ENCODE measurements at regions not wholly inside any gene's neighbourhood (a gene's known extent, or its start where the extent isn't known, plus 50 kb on each side); places are given as distances from the start of the nearest gene placed in this dataset.
"Not testable (repeated sequence)": the region's sequence is repeated elsewhere in the genome, so short reads cannot be mapped to it uniquely, and the experiment has no call there.

DNA sequence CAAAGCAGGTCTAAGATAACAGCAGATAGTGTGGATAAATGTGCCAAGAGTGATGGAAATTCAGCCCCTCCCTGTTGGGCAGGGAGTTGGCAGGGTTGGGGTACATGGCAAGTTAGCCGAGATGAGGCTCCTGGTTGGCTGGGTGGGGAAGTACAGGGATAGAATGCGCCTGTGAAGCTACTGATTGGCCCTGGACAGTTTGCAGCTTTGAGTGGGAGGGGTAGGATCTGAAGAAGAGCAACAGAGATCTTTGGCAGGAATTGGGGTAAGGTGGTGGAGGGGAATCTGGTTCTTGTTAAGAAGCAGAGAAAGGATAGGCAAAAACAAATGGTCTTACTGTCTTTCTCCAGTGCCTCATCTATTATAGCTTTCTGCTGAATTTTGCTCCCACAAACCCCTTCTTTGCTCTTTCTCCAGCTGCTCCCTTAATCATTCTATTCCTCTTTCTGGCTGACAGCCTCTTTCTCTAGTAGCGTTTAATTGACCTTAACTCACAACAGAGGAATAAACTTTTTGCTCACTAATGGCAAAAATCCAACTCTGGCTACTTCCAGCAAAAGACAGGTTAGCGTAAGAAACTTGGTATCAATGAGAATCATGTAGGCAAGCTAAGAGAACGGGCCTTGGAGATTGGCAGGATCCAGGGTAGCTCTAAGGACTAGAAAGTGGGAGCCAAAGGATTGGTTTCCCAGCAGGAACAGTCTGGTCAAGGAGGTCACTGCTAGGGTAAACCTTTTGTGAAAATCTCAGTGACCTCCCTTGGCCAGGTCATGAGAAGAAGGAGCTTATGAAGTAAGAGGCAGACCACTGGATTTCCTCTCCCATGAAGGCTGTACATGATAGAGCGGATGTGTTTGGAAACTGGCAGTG is 86.3 kb upstream of the CARMIL1 start:
- no peak for DNase-seq

GRCh38 chr6:25193460-25194171 is 85.6 kb upstream of the CARMIL1 start:
- no peak for DNase-seq

- DNase-seq, result no peak
These were observed 84.9 kb upstream of the CARMIL1 start for GRCh38 chr6:25194172-25194678.

DNA sequence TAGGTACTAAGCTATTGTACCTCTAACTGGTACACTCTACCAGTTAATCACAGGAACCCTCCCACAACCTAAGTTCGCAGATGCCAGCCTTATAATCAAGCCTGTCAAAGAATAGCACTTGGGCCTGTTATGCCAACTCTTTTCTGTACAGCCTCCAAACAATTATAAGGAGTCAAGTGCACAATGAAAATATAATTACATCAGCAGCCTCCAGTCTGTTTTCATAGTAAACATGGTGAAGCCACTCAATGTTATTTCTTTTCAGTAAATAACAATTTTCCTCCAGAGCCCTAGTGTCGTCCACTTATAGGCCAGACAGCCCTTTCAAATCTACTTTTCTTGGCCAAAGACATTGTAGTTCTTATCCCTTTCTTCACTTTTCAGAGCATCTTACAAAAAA is 82.7 kb upstream of the CARMIL1 start:
- no peak for DNase-seq

GRCh38 chr6:25197111-25197510 is 82.1 kb upstream of the CARMIL1 start:
- DNase-seq, result no peak

DNA sequence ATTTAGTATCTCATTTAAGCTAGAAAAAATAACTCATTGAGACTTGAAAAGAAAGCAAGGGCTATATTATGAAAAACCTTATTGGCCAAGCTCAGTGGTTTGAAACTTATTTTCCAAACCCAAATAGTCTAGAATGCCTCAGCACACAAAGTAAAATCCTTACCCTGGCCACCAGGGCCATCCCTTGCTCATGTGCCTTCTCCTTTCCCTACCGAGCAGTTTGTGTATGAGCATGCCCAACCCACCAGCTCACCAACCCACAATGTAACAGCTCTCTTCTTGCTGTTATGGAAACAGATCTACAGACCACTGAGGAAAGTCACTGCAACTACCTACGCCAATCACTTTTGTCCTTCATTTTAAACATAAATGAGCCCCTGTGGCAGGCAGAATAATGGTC is 79.6 kb upstream of the CARMIL1 start:
- DNase-seq, result no peak

DNA sequence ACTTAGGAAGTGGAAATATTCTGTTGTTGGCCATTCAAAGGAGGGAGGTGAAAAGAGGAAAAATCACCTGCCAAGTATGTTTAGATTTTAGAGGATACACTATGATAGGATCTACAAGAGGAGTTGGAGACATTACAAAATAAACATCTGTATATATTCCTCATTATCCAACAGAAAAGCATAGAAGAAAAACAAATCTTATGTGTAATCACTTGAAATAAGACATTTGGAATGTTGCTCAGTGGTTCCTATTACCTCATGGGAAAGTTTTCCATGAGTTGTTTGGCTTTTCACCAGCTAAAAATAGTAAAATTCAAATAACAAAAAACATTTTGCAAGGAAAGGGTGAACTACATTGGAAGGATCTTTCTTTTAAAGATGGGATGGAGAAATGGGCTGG is 76.7 kb upstream of the CARMIL1 start:
- no peak for DNase-seq

DNA sequence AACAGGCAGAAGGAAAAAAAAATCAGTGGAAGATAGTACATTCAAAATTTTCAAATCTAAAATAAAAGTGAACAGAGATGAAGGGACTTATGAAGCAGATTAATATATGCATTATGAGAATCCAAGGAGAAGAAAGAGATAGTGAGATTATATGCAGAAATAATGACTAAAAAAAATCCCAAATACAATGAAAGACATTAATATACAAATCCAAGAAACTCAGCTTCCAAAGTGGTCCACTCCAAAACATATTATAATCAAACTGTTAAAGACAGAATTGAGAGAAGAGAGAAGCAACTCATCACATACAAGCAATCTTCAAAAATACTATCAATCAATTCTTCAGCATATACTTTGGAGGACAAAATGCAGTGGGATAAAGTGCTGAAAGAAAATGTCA is 73.5 kb upstream of the CARMIL1 start:
- DNase-seq, result no peak

- not testable (repeated sequence) for DNase-seq
These were observed 71.6 kb upstream of the CARMIL1 start for GRCh38 chr6:25207453-25208155.

GRCh38 chr6:25215881-25216280 is 63.3 kb upstream of the CARMIL1 start:
- DNase-seq, result no peak

GRCh38 chr6:25217302-25217701 is 61.9 kb upstream of the CARMIL1 start:
- no peak for DNase-seq

GRCh38 chr6:25217829-25218228 is 61.3 kb upstream of the CARMIL1 start:
- DNase-seq, result no peak

DNA sequence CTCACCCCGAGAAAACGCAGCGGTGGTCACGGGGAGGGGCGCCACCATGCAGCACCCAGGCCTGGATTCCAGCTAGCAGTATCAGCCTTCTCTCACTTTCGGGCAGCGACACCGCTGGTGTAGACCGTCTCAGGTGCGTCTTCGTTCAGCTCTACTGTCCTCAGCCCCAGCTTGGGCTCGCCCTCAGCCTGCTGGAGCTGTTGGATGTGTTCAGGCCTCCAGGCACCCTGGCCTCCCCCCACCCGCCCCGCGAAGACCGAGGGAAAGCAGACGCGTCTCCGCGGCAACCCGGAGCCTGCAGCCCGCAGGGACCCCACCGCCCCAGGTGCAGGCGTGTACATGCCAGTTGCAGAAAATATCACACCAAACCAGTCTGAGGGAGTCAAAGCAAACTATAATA is 60.8 kb upstream of the CARMIL1 start:
- DNase-seq, result no peak

DNA sequence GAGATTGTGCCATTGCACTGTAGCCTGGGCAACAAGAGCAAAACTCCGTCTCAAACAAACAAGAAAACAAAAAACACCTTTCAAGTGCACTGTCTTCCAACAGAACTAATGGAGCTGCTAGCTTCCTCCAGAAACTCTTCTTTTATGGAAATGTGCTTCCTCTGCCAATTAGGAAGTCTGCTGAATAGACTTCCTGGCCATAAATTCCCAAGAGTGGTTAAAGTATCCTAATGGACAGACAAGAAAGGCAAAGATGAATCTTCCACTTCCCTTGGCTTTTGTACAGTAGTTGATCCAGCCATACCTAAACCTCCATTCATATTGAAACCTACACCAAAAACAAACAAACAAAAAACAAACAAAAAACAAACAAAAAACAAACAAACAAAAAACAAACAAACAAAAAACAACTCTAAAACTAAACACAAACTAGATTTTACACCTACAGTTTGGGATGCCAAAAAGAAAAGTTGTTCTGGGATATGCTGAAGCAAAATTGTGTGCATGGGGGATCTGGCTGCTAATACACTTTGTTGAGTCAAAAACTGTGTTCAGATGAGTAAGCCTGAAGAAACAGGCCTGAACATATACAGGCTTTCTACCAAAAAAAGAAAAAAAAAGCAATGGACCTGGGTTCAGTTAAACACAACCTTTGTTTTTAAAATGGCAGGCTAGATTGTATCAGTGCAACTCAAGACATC is 59.8 kb upstream of the CARMIL1 start:
- DNase-seq, result no peak

DNA sequence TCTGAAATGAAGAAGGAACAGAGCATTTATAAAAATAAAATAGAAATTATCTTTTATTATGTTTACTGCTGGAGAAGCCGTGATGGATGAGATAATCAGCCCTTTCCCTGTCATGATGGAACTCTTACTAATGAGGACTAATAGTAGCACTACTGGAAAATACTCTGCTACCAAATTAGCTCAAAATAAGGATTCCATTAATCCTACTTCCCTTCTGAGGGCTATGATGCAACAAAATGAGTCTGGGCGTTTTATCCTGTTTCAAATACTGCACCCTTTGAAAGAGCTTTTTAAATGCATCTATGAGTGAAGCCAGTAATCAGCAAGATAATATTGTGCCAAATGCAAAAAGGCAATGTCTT is 59.3 kb upstream of the CARMIL1 start:
- no peak for DNase-seq

- no peak for DNase-seq
These were observed 58.3 kb upstream of the CARMIL1 start for GRCh38 chr6:25220857-25221256.

DNA sequence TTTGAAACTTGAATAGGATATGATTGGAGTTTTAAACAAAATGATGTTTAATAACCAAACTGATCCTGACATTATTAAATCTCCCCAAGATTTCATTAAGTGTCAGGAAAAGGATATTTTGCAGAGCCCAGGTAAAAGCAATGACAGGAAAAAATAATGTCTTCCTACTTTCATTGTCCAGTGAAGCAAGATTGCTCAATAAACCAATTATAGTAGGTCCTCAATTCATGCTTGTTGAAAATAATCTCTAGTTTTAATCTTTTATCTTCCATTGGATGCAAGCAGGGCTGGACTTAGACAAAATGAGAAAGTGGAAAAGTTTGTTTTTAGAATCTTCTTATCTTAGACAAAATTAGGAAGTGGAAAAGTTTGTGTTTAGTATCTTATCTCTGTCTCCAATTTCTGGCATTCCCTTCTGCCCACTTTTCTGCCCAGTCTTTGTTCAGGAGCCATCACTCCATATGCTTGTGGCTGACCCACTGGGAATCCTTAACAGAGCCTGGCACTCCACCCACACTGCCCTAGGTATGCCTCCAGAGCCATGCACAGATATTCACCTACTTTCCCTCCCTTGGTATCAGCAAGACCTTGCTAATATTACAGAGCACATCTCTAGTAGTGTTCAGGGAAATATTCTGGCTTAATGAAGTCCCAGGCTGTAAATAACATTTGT is 57.0 kb upstream of the CARMIL1 start:
- DNase-seq, result no peak

GRCh38 chr6:25223490-25223991 is 55.6 kb upstream of the CARMIL1 start:
- peak; percentile 21 for DNase-seq

DNA sequence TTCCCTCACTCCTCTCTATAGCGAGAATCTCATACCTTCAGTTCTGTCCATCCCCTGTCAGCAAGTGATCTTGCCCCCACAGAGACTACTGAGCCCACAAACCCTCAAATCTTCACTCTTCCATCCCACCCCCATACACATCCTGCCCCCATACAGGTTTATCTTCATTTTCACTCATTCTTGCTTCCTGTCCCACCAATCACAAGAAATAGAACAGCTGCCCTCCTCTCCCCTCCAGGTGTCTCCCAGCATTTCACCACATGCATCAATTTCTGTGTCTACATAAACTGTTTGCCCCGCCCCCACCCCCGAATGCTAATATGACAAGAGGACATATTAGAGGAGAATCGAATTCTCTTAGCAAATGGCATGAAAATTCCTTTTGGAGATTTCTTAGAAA is 54.9 kb upstream of the CARMIL1 start:
- no peak for DNase-seq

GRCh38 chr6:25227854-25228253 is 51.3 kb upstream of the CARMIL1 start:
- DNase-seq, result no peak
